GM12873 (cell line): ENCODE measurements at regions not wholly inside any gene's neighbourhood (a gene's known extent, or its start where the extent isn't known, plus 50 kb on each side); places are given as distances from the start of the nearest gene placed in this dataset.

Source experiments
- CTCF ChIP-seq: IDR thresholded peaks from 2 replicates; pipeline ENCODE4 v1.5.1; 2012; ENCODE audit warnings: low read depth, mild to moderate bottlenecking, moderate library complexity, low read length, control low read depth; ENCODE audit not compliant: insufficient read depth; ENCODE audit errors: missing control alignments

DNA sequence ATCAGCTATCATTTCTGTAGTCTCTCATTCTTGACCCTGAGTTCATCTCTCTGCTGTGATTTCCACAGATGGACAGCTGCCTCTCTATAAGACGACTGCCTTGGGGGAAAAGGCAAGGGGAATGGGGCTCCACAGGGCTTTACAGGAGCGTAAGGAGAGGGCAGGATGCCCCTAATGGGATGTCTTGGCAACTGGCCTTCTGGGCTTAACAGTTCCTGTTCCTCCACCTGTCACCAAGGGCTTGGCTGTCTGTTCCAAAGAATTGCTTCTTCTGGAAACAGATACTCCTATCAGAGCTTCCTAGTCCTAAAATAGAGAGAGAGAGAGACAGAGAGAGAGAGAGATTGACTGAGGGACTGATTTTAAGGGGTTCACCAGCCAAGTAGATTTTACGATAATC lies 181.9 kb downstream of the TMEM200A start:
- TF ChIP-seq CTCF, result no peak

GRCh38 chr6:130557481-130558112 lies 191.8 kb downstream of the TMEM200A start:
- no peak for TF ChIP-seq CTCF

DNA sequence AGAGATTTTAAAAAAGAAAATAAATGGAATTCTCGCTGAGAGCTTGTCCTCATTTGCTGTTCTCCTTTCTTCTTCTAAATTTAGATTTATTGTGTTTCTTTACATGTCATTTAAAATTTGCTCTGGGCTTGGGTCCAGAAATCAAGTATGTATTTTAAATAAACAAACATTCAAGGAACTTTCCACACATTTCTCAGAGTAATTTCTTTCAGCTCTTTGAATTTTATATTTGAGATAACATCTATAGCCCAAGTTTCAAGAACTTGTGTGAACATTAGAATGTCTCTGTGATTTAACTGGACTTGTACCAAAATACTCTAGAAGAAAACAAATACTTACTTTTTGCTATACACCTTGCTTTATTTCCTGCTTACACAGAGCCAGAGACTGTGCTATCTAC lies 192.3 kb downstream of the TMEM200A start:
- TF ChIP-seq CTCF, result no peak

GRCh38 chr6:130559166-130559565 lies 193.3 kb downstream of the TMEM200A start:
- no peak for TF ChIP-seq CTCF

- TF ChIP-seq CTCF, result no peak
Observed at GRCh38 chr6:130560231-130560630, 194.4 kb downstream of the TMEM200A start.

DNA sequence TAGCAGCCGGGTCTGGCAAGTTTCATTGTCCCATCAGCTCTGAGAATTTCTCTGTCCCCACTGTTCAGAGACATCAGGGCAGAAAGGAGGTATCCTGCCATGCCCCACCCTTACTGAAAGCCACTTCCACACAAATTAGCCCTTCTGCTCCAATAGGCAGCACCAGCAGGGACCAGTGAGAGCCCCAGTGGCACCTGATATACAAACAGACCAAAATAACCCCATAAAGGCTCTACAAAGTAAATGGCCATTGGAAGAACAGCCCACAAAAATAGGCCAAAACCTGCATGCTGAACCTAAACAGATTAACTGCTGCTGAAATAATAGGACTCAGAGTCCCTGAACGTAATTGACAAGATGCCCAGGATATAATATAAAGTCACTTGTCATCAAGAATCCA lies 199.9 kb downstream of the TMEM200A start:
- no peak for TF ChIP-seq CTCF

- TF ChIP-seq CTCF, result no peak
Observed at GRCh38 chr6:130574146-130574545, 208.3 kb downstream of the TMEM200A start.
